Upper lobe of right lung (tissue), 1 donor: ENCODE measurements at regions not wholly inside any gene's neighbourhood (a gene's known extent, or its start where the extent isn't known, plus 50 kb on each side); places are given as distances from the start of the nearest gene placed in this dataset.

Experiments
- ATAC-seq: fragments of 200-7000 bp; cut with Tn5 transposase; one replicate; pipeline ENCODE4 v1.9.1; 2020; ENCODE audit warnings: mild to moderate bottlenecking, moderate library complexity
- DNase-seq: peaks from one replicate; pipeline ENCODE4 v3.0.0-alpha.2; 2020
- H3K27ac ChIP-seq: fragments of 200-600 bp; one replicate; pipeline ENCODE4 v1.8.0; 2022
- H3K27me3 ChIP-seq: fragments of 200-600 bp; one replicate; pipeline ENCODE4 v1.8.0; 2022; ENCODE audit warnings: mild to moderate bottlenecking
- H3K36me3 ChIP-seq: fragments of 200-600 bp; one replicate; pipeline ENCODE4 v1.8.0; 2022
- H3K4me1 ChIP-seq: fragments of 200-600 bp; one replicate; pipeline ENCODE4 v1.8.0; 2022
- H3K4me3 ChIP-seq: fragments of 200-600 bp; one replicate; pipeline ENCODE4 v1.8.0; 2022; ENCODE audit warnings: mild to moderate bottlenecking
- H3K9me3 ChIP-seq: fragments of 200-600 bp; one replicate; pipeline ENCODE4 v1.8.0; 2022
- CTCF ChIP-seq: fragments of 200-600 bp; IDR thresholded peaks from one replicate; pipeline ENCODE4 v1.8.0; 2022; ENCODE audit warnings: antibody characterized with exemption
- intact Hi-C: fragments of 100-400 bp; cut with DNase I; formaldehyde crosslinking; loops from one replicate; pipeline ENCODE4 v1.11.0; 2022
- donor health status: DM: no; HTN: yes; CAD: no; lungs with severe emphysema.

DNA sequence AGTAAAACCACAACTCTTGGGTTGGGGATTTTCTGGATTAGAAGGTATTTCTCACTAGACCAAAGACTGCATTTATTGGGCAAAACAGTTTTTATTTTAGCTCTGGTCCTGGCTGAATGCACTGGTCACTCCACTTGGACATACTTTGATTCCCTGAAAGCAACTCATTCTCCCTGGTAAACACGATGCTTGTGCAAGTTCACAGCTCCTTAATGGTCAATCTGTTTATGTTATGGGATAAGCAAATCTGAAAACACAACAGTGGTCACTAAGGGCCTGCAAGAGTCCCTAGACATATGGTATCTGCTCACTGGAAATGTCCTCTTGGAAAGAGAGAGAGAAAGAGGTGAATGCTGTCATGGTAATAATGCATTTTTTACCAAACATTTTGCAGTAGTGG is 559.8 kb downstream of the CDH26 start:
- Histone ChIP-seq H3K9me3 (no peaks in the 10 kb centered on the region), H3K4me1 (no peaks in the 10 kb centered on the region), H3K4me3 (no peak overlapping the region), H3K36me3 (no peaks in the 10 kb centered on the region), H3K27ac (no peak overlapping the region), H3K27me3 (no peaks in the 10 kb centered on the region)
- intact Hi-C loops: no loop called here
- DNase-seq (no peak), ATAC-seq (no peak)
- TF ChIP-seq CTCF: no peak

GRCh38 chr20:60525397-60525796 is 567.2 kb downstream of the CDH26 start:
- intact Hi-C loops: no loop called here
- Histone ChIP-seq H3K9me3 (no peaks in the 10 kb centered on the region), H3K4me3 (no peak overlapping the region), H3K27ac (no peak overlapping the region), H3K4me1 (no peaks in the 10 kb centered on the region), H3K27me3 (no peaks in the 10 kb centered on the region), H3K36me3 (no peaks in the 10 kb centered on the region)
- no peak for TF ChIP-seq CTCF
- ATAC-seq: no peak
- no peak for DNase-seq

DNA sequence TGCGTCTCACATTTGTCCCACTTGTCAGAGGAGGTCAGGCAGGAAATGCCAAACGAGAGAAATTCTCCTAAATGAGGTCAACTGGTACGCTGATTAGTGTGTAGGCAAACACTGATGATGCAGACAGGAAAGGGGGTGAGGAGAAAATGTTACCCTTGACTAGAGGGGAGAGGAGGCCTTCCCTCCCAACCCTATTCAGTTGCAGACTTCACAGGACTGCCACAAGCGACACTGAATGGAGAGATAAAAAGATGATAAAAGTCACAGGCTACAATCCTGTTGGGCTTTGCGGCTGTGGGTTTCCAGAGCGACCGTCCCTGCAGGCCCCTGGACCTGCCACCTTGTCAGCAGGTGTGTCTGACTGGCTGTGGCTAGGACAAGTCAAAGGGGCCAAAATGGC is 569.4 kb downstream of the CDH26 start:
- intact Hi-C loops: no loop called here
- H3K4me1 ChIP-seq: no peaks in the 10 kb centered on the region
- H3K4me3 ChIP-seq: no peak overlapping the region
- DNase-seq (no peak), ATAC-seq (no peak)
- no peaks in the 10 kb centered on the region for H3K36me3 ChIP-seq
- no peak for TF ChIP-seq CTCF
- H3K27ac ChIP-seq: no peak overlapping the region
- H3K27me3 ChIP-seq: no peaks in the 10 kb centered on the region
- H3K9me3 ChIP-seq: no peaks in the 10 kb centered on the region

GRCh38 chr20:60528141-60528540 is 569.9 kb downstream of the CDH26 start:
- intact Hi-C loops: no loop called here
- H3K27ac ChIP-seq: no peak overlapping the region

GRCh38 chr20:60529149-60529548 is 570.9 kb downstream of the CDH26 start:
- Histone ChIP-seq H3K27me3 (no peaks in the 10 kb centered on the region), H3K27ac (no peak overlapping the region), H3K9me3 (no peaks in the 10 kb centered on the region), H3K36me3 (no peaks in the 10 kb centered on the region), H3K4me3 (no peak overlapping the region), H3K4me1 (no peaks in the 10 kb centered on the region)
- DNase-seq (no peak), ATAC-seq (no peak)
- no peak for TF ChIP-seq CTCF
- intact Hi-C loops: no loop called here

More at GRCh38 chr20:60528141-60528540, 569.9 kb downstream of the CDH26 start:
- ATAC-seq (peak; percentile 91), DNase-seq (no peak)
- no peak overlapping the region for H3K4me3 ChIP-seq
- H3K36me3 ChIP-seq: no peaks in the 10 kb centered on the region
- no peaks in the 10 kb centered on the region for H3K4me1 ChIP-seq
- TF ChIP-seq CTCF: no peak
- no peaks in the 10 kb centered on the region for H3K9me3 ChIP-seq
- H3K27me3 ChIP-seq: no peaks in the 10 kb centered on the region

DNA sequence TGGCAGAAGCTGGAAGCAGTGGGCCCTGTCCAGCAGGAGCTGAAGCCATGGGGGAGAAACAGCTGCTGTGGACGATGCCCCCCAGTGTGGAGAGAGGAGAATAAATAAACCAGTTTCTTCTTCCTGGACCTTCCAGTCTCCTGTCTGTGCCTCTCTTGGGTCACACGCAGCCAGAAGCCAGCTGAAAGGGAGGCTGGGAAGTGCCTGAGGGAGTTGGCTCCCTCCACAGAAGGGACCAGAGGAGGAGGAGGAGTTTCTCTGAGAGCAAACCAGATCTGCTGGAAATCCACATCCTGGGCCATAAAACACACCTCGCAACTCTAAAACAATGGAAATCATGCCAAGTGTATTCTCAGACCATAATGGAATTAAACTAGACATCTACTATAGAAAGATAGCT is 577.0 kb downstream of the CDH26 start:
- H3K27ac ChIP-seq: no peak overlapping the region
- no peak overlapping the region for H3K4me3 ChIP-seq
- H3K27me3 ChIP-seq: no peaks in the 10 kb centered on the region
- intact Hi-C loops: no loop called here
- H3K9me3 ChIP-seq: no peaks in the 10 kb centered on the region
- ATAC-seq (no peak), DNase-seq (no peak)
- H3K36me3 ChIP-seq: no peaks in the 10 kb centered on the region
- no peak for TF ChIP-seq CTCF
- H3K4me1 ChIP-seq: no peaks in the 10 kb centered on the region
